Activated CD4-positive, CD25-positive, alpha-beta regulatory T cell treated with anti-CD3 and anti-CD28 coated beads, Interleukin-2, amount 50 U/mL, for 24 hours (primary cell): ENCODE measurements at regions not wholly inside any gene's neighbourhood (a gene's known extent, or its start where the extent isn't known, plus 50 kb on each side); places are given as distances from the start of the nearest gene placed in this dataset.
"Not testable (repeated sequence)": the region's sequence is repeated elsewhere in the genome, so short reads cannot be mapped to it uniquely, and the experiment has no call there.

Experiments
- ATAC-seq, 2 donors: fragments of 150-1000 bp; cut with Tn5 transposase; one replicate each; pipeline ENCODE4 v1.10.0; 2021; ENCODE audit warnings: mild to moderate bottlenecking in 1 of 2, moderate library complexity in 1 of 2

DNA sequence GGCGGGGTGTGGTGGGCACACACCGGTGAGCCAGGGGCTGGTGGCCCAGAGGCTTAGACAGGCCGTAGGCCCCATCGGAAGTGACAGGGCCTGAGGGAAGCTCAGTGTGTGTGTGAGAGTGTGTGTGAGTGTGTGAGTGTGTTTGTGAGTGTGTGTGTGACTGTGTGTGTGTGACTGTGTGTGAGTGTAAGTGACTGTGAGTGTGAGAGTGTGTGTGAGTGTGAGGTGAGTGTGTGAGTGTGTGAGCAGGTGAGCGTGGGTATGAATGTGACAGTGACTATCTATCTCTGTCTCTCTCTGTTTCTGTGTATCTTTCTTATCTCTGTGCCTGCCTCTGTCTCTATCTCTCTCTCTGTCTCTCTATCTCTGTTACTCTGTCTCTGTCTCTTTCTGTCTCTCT, 171.6 kb downstream of the TMEM121 start:
- ATAC-seq, result not testable (repeated sequence)

DNA sequence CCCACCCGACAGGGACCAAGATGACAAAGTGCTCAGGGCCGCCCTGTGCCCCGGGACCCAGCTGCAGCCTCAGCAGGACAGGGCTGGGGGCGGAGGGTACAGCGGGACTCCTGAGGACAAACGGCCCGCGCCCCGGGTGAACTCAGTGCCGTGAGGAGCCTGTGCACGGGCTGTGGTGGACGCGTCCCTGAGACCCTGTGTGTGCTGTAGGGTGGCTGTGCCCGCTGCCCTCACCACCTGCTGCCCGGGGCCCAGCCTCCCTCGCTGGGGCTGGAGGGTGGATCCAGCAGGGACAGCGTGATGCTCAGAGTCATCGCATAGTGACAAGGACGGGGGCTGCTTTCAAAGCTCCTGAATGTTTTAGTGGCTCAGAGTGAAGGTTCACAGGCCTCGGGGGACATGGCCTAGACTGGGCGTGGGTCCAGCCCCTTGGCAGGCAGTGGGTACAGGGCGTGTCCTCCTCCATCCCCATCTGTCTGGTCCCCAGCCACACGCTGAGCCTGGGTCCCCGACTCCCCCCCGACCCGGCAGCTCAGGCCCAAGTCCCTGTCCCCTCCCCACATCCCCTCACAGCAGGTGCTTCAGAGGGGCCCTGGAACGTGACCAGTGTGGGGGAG, 172.7 kb downstream of the TMEM121 start:
- not testable (repeated sequence) for ATAC-seq

DNA sequence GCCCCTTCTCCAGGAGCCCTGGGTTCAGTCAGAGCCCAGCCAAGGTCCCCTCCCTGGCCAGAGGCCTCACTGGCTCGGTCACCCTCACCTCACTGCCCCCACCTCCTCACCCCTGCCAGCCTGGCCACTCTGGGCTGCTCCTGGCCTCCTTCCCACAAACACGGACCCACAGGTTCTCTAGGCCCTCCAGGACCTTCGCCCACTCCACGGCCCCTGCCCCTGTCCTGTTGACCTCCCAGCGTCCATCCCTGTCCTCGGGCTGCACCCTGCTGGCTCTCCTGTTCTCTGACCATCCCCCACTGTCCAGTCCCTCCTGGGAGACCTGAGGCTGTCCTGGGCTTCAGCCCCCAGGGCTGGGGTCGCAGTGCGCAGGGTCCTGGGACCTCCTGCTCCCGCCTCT, 173.3 kb downstream of the TMEM121 start:
- ATAC-seq, result not testable (repeated sequence)

DNA sequence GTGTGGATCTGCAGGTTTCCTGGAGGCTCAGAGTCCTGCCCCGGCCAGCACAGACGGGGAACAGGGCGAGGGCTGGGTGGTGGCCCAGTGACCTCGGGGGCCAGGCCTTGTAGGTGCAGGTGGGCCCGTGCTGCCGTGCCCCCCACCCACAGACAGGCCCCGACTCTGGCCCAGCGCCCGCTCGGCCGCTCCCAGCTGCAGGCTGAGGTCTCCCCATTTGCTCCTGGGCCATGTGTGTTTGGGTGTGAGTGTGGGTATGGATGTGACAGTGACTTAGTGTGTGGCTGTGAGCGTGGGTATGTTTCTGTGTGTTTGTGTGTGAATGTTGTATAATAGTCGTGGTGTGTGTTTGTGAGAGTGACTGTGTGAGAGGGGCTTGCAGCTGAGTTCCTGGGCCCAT, 173.8 kb downstream of the TMEM121 start:
- not testable (repeated sequence) for ATAC-seq

DNA sequence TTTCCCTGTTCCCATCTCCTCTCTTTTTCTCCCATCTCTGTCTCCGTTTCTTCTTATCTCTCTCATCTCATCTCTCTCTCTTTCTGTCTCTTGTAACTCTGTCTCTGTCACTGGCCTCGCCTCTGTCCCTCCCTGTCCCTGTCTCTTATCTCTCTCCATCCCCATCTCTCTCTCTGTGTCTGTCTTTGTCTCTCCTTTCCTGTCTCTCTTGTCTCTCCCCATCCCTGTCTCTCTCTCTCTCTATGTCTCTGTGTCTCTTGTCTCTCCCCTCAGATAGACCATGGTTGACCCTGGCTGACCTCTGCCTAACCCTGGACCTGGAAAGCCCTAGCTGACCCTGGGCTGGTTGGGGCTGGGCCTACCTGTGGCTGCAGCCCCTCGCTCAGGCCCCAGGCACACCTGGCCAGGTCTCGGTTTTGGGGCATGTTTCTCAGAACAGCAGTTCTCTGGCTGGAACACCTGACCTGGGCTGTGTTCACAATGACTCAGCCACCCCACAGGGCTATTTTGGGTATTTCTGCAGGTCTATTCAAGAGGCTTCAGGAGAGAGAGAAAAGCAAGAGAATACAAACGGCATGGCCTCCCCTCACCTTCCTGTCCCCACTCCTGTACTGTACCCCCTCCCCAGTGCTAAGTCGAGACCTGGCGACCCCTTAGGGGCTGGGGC, 174.4 kb downstream of the TMEM121 start:
- ATAC-seq, result peak; percentile 50 to 67

DNA sequence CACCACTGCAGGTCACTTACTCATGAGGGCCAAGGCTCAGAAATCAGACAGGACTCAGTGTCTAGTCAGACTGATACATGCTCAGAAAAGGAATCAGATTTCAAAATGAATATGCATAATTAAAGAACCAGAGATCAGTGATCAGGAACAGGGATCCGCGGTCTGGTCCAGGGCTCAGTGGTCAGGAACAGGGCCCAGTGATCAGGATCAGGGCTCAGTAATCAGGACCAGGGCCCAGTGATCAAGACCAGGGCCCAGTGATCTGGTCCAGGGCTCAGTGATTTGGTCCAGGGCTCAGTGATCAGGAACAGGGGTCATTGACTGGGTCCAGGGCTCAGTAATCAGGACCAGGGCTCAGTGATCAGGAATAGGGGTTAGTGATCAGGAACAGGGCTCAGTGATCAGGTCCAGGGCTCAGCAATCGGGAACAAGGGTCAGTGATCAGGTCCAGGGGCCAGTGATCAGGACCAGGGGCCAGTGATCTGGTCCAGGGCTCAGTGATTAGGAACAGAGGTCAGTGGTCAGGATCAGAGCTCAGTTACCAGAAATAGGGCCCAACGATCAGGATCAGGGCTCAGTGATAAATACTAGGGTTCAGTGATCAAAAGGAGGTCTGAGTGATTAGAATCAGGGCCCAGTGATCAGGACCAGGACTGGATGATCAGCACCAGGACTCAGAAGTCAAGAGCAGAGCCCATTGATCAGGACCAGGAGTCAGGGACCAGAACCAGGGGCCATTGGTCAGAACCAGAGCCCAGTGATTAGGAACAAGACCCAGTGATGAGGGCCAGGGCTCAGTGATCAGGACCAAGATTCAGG, 175.3 kb downstream of the TMEM121 start:
- peak; percentile 29 to 37 for ATAC-seq

DNA sequence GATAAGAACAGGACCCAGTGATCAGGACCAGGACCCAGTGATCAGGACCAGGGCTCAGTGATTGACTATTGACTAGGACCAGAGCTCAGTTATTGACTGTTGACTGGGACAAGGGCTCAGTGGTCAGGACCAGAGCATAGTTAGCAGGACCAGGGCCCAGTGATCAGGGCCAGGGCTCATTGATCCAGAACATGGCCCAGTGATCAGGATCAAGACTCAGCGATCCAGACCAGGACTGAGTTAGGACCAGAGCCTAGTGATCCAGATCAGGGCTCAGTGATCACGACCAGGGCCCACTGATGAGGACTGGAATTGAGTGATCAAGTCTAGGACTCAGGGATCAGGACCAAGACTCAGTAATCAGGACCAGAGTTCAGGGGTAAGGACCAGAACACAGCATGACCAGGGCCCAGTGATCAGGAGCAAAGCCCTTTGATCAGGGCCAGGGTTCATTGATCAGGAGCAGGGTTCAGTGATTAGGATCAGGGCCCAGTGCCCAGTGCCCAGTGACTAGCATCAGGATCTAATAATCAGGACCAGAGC, 176.0 kb downstream of the TMEM121 start:
- no peak for ATAC-seq

DNA sequence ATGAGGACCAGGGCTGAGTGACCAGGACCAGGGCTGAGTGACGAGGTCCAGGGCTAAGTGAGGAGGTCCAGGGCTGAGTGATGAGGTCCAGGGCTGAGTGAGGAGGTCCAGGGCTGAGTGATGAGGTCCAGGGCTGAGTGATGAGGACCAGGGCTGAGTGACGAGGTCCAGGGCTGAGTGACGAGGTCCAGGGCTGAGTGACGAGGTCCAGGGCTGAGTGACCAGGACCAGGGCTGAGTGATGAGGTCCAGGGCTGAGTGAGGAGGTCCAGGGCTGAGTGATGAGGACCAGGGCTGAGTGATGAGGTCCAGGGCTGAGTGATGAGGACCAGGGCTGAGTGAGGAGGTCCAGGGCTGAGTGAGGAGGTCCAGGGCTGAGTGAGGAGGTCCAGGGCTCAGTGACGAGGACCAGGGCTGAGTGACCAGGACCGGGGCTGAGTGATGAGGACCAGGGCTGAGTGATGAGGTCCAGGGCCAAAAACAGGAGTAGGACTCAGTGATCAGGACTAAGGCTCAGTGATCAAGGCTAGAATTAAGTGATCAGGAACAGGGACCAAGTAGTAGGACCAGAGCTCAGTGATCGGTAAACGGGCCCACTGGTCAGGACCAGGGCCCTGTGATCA, 176.8 kb downstream of the TMEM121 start:
- not testable (repeated sequence) for ATAC-seq

DNA sequence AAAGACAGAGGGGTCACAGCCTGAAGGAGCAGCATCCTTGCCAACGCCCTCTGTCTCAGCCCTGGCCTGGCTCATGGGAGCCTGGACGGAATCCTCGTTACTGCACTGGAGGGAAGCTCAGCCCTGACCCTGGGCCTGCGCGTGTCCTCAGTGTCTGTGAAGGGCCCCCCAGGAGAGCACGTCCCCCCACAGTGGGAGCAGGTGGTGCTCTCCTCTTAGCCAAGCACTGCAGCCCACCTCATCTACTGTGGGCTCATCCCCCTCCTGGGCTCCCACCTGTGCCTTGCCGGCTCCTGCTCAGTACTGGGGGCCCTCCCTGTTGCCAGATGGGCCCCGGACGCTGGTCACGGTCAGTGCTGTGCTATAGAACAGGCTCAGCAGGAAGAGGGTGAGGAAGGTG, 177.7 kb downstream of the TMEM121 start:
- not testable (repeated sequence) for ATAC-seq

DNA sequence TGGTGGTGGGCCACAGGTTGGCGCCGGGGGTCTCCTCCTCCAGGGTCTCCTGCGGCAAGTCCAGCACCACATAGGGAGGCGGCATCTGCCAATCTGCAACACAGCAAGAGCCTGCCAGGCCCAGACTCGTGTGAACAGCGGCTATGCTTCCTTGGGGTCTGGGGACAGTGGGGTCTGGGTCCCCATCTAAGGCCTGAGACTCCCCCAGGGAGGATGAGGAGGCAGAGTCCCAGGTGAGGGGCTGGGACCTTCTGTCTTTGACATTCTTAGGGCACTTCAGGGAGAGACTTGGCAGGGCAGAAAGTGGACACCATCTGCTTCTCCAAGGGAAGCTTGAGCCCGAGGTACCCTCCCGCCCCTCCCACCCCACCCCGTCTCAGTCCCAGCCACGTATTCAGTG, 178.1 kb downstream of the TMEM121 start:
- ATAC-seq, result not testable (repeated sequence)

DNA sequence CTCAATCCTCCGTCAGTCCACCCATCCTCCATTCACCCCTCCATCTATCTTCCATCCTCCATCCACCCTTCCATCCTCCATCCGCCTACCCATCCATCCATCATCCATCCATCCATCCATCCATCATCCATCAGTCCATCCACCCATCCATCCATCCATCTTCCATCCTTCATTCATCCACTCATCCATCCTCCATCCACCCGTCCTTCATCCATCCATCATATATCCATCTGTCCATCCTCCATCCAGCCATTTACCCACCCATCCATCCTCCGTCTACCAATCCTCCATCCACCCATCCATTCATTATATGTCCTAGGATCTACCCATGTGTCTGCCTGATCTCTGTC, 179.1 kb downstream of the TMEM121 start:
- not testable (repeated sequence) for ATAC-seq

DNA sequence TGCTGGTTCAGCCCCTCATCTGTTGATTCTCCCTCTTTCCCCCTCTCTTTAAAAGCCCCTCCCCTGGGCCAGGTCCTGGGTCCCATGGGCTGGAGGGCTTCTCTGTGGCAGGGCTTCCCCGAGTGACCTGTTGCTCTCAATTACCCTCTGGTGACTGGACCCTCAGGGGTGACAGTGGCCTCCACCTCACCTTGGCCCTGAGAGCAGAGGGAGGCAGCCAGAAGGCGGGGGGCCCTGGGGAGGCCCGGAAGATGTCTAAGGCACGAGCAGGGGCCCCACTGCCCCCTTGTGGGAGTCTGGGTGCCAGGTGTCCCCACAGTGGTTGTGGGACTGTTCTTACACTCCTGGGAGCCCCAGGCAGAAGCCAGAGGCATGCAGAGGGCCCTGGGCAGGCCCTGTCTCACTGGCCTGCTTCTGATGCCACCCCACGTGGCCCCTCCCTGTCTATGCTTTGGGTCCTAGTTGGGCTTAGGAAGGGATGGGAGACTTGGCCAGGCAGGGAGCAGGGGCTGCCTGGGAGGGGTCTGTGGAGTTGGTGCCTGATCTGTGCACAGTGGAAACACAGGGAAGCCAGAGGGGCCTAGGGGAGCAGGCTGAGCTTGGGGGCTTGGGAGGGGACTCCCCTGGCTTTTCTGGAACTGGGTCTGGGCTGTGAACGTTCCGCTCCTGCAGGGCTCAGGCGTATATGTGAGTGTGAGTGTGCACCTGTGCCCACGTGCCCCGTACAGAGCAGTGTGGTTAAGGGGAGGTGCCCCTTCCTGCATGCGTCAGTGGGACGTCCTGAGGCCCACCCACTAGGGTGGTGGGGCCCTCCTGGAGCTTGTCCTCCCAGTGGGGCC, 179.7 kb downstream of the TMEM121 start:
- peak; percentile 21 to 37 for ATAC-seq

DNA sequence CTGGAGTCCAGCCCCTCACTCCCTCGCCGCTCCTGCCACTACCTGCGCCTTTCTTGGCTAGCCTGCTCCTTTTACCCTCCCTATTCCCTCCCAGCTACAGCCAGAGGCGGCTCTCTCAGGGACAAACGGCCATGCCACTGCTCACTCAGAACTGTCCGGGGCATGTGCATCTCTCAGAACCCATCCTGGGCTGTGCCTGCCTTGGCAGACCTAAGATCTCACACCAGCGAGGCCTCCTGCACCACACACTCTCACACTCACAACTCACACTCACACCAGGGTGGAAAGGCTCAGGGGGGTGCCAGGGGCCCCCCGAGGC, 180.3 kb downstream of the TMEM121 start:
- not testable (repeated sequence) for ATAC-seq

DNA sequence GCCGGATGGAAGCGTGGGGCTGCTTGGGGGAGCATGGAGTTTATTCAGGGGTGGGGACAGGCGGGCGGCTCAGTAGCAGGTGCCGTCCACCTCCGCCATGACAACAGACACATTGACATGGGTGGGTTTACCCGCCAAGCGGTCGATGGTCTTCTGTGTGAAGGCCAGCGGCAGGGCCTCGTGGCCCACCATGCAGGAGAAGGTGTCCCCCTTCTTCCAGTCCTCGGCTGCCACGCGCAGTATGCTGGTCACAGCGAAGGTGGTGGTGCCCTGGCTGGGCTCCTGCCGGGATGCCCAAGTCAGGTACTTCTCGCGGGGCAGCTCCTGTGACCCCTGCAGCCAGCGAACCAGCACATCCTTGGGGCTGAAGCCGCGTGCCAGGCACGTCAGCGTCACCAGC, 180.7 kb downstream of the TMEM121 start:
- not testable (repeated sequence) for ATAC-seq

DNA sequence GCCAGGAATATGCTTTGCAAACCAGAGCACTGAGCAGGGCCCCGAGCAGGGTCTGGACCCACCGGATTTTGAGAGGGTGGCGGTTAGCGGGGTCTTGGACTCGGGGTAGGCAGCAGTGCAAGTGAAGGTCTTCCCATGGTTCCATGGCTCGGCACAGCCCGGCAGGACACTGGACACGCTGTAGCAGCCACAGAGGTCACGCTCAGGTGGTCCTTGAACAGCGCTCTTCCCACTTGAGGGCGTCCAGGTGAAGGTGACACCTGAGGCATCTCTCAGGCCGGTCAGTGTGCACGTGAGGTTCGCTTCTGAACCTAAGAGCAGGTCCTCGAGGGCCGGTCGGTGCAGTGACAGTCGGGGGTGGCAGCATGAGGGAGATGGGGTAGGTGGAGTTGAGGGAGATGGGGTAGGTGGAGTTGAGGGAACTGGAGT, 181.4 kb downstream of the TMEM121 start:
- ATAC-seq, result not testable (repeated sequence)

DNA sequence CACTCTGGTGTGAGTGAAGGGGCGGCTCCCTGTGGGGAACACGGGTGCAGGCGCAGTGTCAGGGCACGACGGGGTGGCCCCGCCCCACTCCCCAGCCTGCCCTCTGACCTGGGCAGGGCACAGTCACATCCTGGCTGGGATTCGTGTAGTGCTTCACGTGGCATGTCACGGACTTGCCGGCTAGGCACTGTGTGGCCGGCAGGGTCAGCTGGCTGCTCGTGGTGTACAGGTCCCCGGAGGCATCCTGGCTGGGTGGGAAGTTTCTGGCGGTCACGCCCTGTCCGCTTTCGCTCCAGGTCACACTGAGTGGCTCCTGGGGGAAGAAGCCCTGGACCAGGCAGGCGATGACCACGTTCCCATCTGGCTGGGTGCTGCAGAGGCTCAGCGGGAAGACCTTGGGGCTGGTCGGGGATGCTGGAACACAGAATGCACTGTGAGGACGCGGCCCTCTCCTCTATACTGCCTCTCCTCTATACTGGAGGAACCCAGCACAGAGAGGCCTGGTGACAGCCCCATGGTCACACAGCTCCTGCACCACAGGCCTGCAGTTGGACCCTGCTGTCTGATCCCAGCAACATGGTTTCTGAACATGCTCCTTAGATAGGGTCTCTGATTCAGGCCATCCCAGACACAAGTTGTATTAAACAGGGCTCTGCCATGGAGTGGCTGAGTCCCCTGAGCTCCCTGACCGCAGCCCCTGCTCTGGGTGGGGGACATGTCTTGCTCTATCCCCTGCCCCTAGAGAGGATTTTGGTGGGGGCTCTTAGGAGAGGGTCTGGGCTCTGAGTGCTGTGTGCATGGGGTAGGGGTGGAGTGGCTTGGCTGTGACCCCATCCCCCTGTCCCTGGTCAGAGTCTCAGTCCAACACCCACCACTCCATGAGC, 182.1 kb downstream of the TMEM121 start:
- ATAC-seq, result not testable (repeated sequence)

DNA sequence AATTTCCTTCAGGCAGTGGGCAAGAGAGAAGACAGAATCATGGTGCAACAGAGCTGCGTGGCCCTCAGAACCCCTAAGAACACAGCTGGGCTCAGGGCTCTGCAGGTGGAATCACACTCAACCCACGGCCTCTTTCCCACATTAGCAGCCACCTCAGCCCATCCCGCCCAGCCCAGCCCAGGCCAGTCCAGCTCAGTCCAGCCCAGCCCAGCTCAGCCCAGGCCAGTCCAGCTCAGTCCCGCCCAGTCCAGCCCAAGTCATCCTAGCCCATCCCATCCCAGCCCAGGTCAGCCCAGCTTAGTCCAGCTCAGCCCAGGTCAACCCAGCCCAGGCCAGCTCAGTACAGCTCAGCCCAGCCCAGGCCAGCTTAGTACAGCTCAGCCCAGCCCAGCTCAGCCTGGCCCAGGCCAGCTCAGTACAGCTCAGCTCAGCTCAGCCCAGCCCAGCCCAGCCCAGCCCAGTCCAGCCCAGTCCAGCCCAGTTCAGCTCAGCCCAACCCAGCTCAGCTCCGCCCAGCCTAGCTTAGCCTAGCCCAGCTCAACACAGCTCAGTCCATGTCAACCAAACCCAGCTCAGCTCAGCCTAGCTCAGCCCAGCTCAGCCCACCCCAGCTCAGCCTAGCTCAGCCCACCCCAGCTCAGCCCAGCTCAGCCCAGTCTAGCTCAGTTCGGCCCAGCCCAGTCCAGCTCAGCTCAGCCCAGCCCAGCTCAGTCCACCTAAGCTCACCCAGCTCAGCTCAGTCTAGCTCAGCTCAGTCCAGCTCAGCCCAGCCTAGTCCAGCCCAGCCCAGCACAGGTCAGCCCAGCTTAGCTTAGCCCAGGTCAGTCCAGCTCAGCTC, 183.1 kb downstream of the TMEM121 start:
- ATAC-seq, result no peak

DNA sequence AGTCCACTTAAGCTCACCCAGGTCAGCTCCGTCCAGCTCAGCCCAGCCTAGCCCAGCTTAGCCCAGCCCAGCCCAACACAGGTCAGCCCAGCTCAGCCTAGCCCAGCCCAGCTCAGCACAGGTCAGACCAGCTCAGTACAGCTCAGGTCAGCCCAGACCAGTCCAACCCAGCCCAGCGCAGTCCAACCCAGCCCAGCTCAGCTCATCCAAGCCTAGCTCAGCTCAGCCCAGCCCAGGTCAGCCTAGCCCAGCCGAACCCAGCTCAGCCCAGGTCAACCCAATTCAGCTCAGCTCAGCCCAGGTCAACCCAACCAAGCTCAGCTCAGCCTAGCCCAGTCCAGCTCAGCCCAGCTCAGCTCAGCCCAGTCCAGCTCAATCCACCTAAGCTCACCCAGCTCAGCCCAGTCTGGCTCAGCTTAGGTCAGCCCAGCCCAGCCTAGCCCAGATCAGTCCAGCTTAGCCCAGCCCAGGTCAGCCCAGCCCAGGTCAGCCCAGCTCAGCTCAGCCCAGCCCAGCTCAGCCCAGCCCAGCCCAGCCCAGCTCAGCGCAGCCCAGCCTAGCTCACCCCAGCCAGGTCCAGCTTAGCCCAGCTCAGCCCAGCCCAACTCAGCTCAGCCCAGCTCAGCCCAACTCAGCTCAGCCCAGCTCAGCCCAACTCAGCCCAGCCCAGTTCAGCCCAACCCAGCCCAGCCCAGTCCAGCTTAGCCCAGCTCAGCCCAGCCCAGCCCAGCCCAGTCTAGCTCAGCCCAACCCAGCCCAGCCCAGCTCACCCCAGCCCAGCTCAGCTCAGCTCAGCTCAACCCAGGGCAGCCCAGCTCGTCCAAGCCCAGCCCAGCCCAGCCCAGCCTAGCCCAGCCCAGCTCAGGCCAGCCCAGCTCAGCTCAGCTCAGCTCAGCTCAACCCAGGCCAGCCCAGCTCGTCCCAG, 184.0 kb downstream of the TMEM121 start:
- ATAC-seq, result no peak

DNA sequence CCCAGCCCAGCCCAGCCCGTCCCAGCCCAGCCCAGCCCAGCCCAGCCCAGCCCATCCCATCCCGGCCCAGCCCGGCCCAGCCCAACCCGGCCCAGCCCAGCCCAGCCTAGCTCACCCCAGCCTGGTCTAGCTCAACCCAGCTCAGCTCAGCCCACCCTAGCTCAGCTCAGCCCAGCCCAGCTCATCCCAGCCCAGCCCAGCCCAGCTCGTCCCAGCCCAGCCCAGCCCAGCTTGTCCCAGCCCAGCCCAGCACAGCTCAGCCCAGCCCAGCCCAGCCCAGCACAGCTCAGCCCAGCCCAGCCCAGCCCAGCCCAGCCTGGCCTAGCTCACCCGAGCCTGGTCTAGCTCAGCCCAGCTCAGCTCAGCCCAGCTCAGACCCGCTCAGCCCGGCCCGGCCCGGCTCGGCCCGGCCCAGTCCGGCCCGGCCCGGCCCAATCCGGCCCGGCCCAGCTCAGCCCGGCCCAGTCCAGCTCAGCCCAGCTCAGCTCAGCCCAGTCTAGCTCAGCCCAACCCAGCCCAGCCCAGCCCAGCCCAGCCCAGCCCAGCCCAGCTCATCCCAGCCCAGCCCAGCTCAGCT, 184.7 kb downstream of the TMEM121 start:
- no peak for ATAC-seq
